ENCODE measurements at regions not wholly inside any gene's neighbourhood (a gene's known extent, or its start where the extent isn't known, plus 50 kb on each side); places are given as distances from the start of the nearest gene placed in this dataset.

DNA sequence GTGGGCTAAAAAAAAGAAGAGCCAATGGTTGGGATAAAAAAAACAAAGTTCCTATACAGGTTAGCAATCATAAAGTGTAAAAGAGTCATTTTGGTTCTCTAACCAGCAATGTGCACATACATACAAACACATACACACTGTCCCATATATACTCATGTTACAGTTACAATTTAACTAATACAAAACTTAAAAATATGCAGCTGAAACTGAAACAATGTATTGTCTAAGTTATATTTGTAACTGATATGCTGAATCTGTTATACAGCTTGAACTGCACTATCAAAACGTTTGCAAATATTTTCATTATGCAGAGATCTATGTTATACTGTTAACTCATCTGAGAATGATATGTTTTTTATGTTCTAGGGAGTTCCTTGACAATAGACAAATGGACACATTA is 173.7 kb downstream of the KLF12 start:
- TF ChIP-seq CTCF (IDR thresholded peaks at IDR 0.05) = no peak
- H3K27me3 ChIP-seq = no peaks in the 10 kb centered on the region

GRCh38 chr13:73958657-73959397 is 175.4 kb downstream of the KLF12 start:
- Histone ChIP-seq H3K9ac (ENCODE audit: low read depth in 2 of 2, low read length in 2 of 2) (no peak overlapping the region), H3K9me3 (no peaks in the 10 kb centered on the region), H3K36me3 (no peaks in the 10 kb centered on the region), H3K4me3 (no peak overlapping the region), H3K27ac (no peak overlapping the region), H3K4me1 (no peaks in the 10 kb centered on the region), H3K27me3 (no peaks in the 10 kb centered on the region)
- intact Hi-C loops (cut with DNase I) = no loop called here
- no peak for TF ChIP-seq CTCF (IDR thresholded peaks at IDR 0.05)
- no peak for DNase-seq

More for the DNA sequence above, 173.7 kb downstream of the KLF12 start:
- no peaks in the 10 kb centered on the region for H3K4me1 ChIP-seq
- intact Hi-C loops (cut with DNase I) = no loop called here
- DNase-seq = no peak
- no peak overlapping the region for H3K27ac ChIP-seq
- H3K36me3 ChIP-seq = no peaks in the 10 kb centered on the region
- H3K9ac ChIP-seq (ENCODE audit: low read depth in 2 of 2, low read length in 2 of 2) = no peak overlapping the region
- no peaks in the 10 kb centered on the region for H3K9me3 ChIP-seq
- H3K4me3 ChIP-seq = no peak overlapping the region

DNA sequence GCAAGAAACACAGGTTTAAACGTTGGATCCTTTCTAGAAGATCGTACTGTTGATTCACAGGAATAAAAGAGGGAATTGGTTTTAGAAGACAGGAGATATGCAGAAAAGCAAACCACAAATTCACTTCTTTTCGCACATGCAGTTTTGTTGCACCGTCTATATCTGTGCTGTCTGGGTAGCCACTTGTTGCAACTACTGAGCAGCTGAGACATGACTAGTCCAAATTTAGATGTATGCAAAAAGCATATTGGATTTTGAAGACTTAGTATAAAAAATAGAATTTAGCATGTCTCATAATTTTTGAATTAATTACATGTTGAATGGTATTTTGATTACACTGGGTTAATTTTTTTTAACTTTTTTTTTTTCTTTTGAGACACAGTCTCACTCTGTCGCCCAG is 176.3 kb downstream of the KLF12 start:
- Histone ChIP-seq H3K9ac (ENCODE audit: low read depth in 2 of 2, low read length in 2 of 2) (no peak overlapping the region), H3K9me3 (no peaks in the 10 kb centered on the region), H3K36me3 (no peaks in the 10 kb centered on the region), H3K27ac (no peak overlapping the region), H3K27me3 (no peaks in the 10 kb centered on the region), H3K4me1 (no peaks in the 10 kb centered on the region), H3K4me3 (no peak overlapping the region)
- no peak for TF ChIP-seq CTCF (IDR thresholded peaks at IDR 0.05)
- intact Hi-C loops (cut with DNase I) = no loop called here
- no peak for DNase-seq

DNA sequence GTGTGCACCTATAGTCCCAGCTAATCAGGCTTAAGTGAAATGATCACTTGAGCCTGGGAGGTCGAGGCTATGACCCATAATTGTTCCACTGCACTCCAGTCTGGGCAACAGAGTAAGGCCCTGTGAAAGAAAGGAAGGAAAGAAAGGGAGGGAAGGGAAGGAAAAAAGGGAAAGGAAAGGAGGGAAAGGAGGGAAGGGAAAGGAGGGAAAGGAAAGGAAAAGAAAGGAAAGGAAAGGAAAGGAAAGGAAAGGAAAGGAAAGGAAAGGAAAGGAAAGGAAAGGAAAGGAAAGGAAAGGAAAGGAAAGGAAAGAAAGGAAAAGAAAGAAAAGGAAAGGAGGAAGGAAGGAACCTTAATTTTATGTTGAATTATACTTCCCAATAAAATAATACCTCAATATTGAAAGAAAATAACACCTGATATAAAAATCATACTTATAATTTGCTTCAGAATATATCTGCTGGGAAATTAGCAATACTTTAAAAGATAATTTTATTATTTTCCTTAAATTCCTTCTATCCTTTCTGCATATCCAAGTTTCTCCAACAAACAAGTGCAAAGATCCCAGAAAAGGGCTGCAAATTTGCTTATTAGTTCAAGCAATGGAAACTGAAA is 177.3 kb downstream of the KLF12 start:
- no peaks in the 10 kb centered on the region for H3K4me1 ChIP-seq
- no peak for TF ChIP-seq CTCF (IDR thresholded peaks at IDR 0.05)
- no peak overlapping the region for H3K27ac ChIP-seq
- DNase-seq = no peak
- no peak overlapping the region for H3K9ac ChIP-seq (ENCODE audit: low read depth in 2 of 2, low read length in 2 of 2)
- H3K27me3 ChIP-seq = no peaks in the 10 kb centered on the region
- H3K4me3 ChIP-seq = no peak overlapping the region
- no peaks in the 10 kb centered on the region for H3K36me3 ChIP-seq
- H3K9me3 ChIP-seq = no peaks in the 10 kb centered on the region
- intact Hi-C loops (cut with DNase I) = no loop called here

GRCh38 chr13:73955977-73956500 is 178.2 kb downstream of the KLF12 start:
- intact Hi-C loops (cut with DNase I) = no loop called here
- no peak overlapping the region for H3K9ac ChIP-seq (ENCODE audit: low read depth in 2 of 2, low read length in 2 of 2)
- no peaks in the 10 kb centered on the region for H3K4me1 ChIP-seq
- no peaks in the 10 kb centered on the region for H3K36me3 ChIP-seq
- H3K4me3 ChIP-seq = no peak overlapping the region
- H3K27ac ChIP-seq = no peak overlapping the region
- H3K27me3 ChIP-seq = no peaks in the 10 kb centered on the region
- no peaks in the 10 kb centered on the region for H3K9me3 ChIP-seq
- TF ChIP-seq CTCF (IDR thresholded peaks at IDR 0.05) = no peak
- DNase-seq = no peak

All from colonic mucosa (tissue), 4 donors.